Adrenal gland (tissue), 9 donors: ENCODE measurements at regions not wholly inside any gene's neighbourhood (a gene's known extent, or its start where the extent isn't known, plus 50 kb on each side); places are given as distances from the start of the nearest gene placed in this dataset.

Experiments used
- DNase-seq, 7 donors: peaks; one replicate each; pipeline ENCODE4 v3.0.0-alpha.2; 2019 to 2020
- H3K27ac ChIP-seq, 5 donors: fragments of 200-600 bp; sonication (generic) in 4 of 5; 1 replicate in 3 of 5; 2 replicates in 2 of 5; pipeline versions ENCODE4 v1.5.1 to v1.8.0; 2016 to 2020; ENCODE audit warnings: mild to moderate bottlenecking in 1 of 5
- H3K27me3 ChIP-seq: fragments of 200-600 bp; 2 replicates; pipeline ENCODE4 v1.8.0; 2021
- H3K36me3 ChIP-seq, 2 donors: fragments of 200-600 bp; replicated peaks in 1 of 2; 1 replicate in 1 of 2; 2 replicates in 1 of 2; pipeline versions ENCODE4 v1.5.1 to v1.8.0; 2018 to 2022
- H3K4me1 ChIP-seq, 2 donors: fragments of 200-600 bp; replicated peaks in 1 of 2; 1 replicate in 1 of 2; 2 replicates in 1 of 2; pipeline versions ENCODE4 v1.5.1 to v1.8.0; 2018 to 2021
- H3K4me3 ChIP-seq, 4 donors: fragments of 200-600 bp; sonication (generic) in 3 of 4; one replicate each; pipeline ENCODE4 v1.5.1; 2016 to 2018
- H3K9me3 ChIP-seq, 3 donors: fragments of 200-600 bp; sonication (generic) in 1 of 3; replicated peaks in 1 of 3; 1 replicate in 2 of 3; 2 replicates in 1 of 3; pipeline versions ENCODE4 v1.5.1 to v1.8.0; 2016 to 2021
- POLR2A ChIP-seq, 2 donors: fragments of 450-650 bp; IDR thresholded peaks; one replicate each; pipeline ENCODE4 v1.6.1; 2017; ENCODE audit warnings: antibody characterized with exemption in 2 of 2, mild to moderate bottlenecking in 2 of 2, moderate library complexity in 1 of 2
- WGBS, 4 donors: extraction: QIAGEN DNeasy Blood & Tissue Kit in 2 of 4; methylation state at CpG; one replicate each; pipeline versions ENCODE4 v1.1.5 to v1.1.7; 2013 to 2017; 5-methylcytosine and 5-hydroxymethylcytosine counted together
- intact Hi-C, 2 donors: fragments of 100-400 bp; cut with DNase I; formaldehyde crosslinking; loops; one replicate each; pipeline versions ENCODE4 v1.14.1 to v1.15.0; 2022 to 2023
- TF ChIP-seq, protein P1 (sequence below), 6 experiments: fragments of 450-650 bp in 4 of 6; fragments of 200-600 bp in 2 of 6; sonication (generic) in 1 of 6; IDR thresholded peaks; 1 replicate in 5 of 6; 2 replicates in 1 of 6; pipeline versions ENCODE4 v1.5.1 to v1.8.0; 2016 to 2021; ENCODE audit warnings: antibody characterized with exemption in 6 of 6, mild to moderate bottlenecking in 2 of 6, moderate library complexity in 1 of 6
- donor health status: healthy with polysubstance abuse.
- donor health status: Bipolar disorder and iron deficiency.
- donor health status: DM: yes; HTN: yes; CAD: no.
- donor health status: DM: no; HTN: no; CAD: no.
- donor health status: DM: no; HTN: no; CAD: no.

DNA sequence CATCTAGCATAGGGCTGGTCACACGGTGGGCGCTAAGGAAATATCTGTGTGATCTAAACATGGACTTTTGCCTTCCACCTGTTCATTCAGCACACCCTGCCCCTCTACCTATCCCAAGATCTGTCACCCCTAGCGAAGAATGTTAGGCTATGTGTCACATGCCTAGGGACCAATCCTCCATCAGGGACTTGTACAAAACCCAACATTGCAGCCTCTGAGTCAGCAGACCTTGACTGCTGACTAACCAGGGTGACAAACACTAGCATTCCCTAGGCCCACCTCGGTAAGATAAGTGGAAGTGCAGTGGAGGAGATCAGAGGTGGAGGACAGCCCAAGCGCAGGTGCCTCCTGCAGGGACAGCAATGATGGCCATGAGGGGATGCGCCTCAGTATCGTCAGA is 99.2 kb downstream of the SOX11 start:
- H3K36me3 ChIP-seq: no peaks in the 10 kb centered on the region
- intact Hi-C loops: no loop called here
- no peak for DNase-seq
- H3K27ac ChIP-seq: no peak overlapping the region
- H3K27me3 ChIP-seq: no peaks in the 10 kb centered on the region
- whole genome bisulfite sequencing, 4 donors: 74 to 78% (median 77%) methylated on average over 7 of the region's 7 CpGs
- TF ChIP-seq, protein P1, sequence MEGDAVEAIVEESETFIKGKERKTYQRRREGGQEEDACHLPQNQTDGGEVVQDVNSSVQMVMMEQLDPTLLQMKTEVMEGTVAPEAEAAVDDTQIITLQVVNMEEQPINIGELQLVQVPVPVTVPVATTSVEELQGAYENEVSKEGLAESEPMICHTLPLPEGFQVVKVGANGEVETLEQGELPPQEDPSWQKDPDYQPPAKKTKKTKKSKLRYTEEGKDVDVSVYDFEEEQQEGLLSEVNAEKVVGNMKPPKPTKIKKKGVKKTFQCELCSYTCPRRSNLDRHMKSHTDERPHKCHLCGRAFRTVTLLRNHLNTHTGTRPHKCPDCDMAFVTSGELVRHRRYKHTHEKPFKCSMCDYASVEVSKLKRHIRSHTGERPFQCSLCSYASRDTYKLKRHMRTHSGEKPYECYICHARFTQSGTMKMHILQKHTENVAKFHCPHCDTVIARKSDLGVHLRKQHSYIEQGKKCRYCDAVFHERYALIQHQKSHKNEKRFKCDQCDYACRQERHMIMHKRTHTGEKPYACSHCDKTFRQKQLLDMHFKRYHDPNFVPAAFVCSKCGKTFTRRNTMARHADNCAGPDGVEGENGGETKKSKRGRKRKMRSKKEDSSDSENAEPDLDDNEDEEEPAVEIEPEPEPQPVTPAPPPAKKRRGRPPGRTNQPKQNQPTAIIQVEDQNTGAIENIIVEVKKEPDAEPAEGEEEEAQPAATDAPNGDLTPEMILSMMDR (IDR thresholded peaks at IDR 0.05): no peak
- no peak for TF ChIP-seq POLR2A (IDR thresholded peaks at IDR 0.05)
- peaks cover 0 to 7% (median 0%) of the 10 kb centered on the region in 3 donors for H3K9me3 ChIP-seq
- no peaks in the 10 kb centered on the region for H3K4me1 ChIP-seq
- no peak overlapping the region for H3K4me3 ChIP-seq

DNA sequence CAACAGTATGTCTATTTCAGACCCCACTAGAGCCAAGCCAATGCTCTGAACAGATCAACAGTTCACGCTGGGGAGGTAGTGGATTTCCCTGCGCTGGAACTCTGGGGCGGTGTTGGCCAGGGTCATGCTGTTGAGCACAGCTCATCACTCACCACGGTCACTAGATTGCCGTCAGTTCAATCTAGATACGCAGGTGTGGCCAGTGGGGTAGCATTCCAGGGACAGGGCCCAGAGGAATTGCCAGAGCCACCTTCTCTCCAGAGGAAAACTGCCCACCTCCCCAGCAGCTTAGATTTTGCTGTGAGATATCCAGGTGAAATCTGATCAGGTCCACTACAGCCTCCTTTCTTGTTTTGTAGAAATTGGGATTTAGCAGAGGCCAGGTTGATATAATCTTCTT is 101.8 kb downstream of the SOX11 start:
- Histone ChIP-seq H3K36me3 (no peaks in the 10 kb centered on the region), H3K4me1 (no peaks in the 10 kb centered on the region)

DNA sequence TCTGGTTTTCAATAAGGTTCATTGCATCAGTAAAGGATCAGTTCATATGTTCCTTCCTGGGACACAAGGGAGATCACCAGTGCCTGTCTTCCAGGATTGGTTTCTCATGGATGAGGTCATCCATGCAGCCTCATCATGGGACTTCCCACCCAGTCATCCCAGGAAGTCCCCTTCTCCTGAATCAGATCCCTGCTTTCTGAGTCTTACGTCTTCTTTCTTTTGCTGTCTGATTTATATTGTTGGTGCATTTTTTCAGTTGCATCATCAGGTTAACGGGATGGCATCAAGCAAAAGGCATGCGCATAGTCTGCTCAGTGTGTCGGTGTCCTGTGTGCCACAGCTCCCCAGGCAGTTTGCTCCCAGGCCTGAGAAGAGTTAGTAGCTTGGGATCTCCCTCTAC is 105.9 kb downstream of the SOX11 start:
- no peak overlapping the region for H3K27ac ChIP-seq
- 72 to 91% (median 80%) methylated on average over 4 of the region's 4 CpGs for WGBS, 4 donors

More for the DNA sequence above, 101.8 kb downstream of the SOX11 start:
- WGBS, 4 donors: 73 to 78% (median 76%) methylated on average over 5 to 6 of the region's 6 CpGs
- Histone ChIP-seq H3K27ac (no peak overlapping the region), H3K4me3 (no peak overlapping the region), H3K27me3 (no peaks in the 10 kb centered on the region), H3K9me3 (no peaks in the 10 kb centered on the region)
- no peak for TF ChIP-seq POLR2A (IDR thresholded peaks at IDR 0.05)
- TF ChIP-seq, protein P1 (IDR thresholded peaks at IDR 0.05): no peak
- intact Hi-C loops: no loop called here
- DNase-seq: no peak

DNA sequence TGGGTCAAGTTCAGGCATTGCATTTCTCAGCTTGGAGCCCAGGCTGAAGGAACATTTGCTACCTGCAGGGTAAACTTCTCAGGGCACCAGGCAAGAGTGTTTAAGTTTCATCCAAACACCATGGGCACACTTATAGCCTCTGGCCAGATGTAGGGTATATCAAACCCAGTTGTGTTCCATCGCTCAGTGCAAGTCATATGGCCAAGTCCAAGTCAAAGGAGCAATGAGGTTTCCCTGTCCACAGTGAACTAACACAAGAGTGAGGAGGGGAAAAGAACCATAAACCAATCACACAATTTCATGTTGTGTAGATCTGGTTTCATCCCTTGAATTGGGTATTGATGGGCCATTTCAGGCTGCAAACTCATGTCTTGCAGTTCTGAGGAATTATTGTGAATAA is 107.2 kb downstream of the SOX11 start:
- Histone ChIP-seq H3K27me3 (no peaks in the 10 kb centered on the region), H3K9me3 (no peaks in the 10 kb centered on the region), H3K4me1 (no peaks in the 10 kb centered on the region), H3K36me3 (no peaks in the 10 kb centered on the region), H3K27ac (no peak overlapping the region), H3K4me3 (no peak overlapping the region)
- WGBS, 4 donors: 80 to 100% (median 90%) methylated on average over 1 of the region's 1 CpG
- intact Hi-C loops: no loop called here
- DNase-seq: no peak
- no peak for TF ChIP-seq POLR2A (IDR thresholded peaks at IDR 0.05)
- TF ChIP-seq, protein P1 (IDR thresholded peaks at IDR 0.05): no peak

More for the DNA sequence above, 105.9 kb downstream of the SOX11 start:
- TF ChIP-seq, protein P1 (IDR thresholded peaks at IDR 0.05): no peak
- TF ChIP-seq POLR2A (IDR thresholded peaks at IDR 0.05): no peak
- no peaks in the 10 kb centered on the region for H3K9me3 ChIP-seq
- H3K4me3 ChIP-seq: no peak overlapping the region
- no peaks in the 10 kb centered on the region for H3K4me1 ChIP-seq
- intact Hi-C loops: no loop called here
- DNase-seq: no peak
- no peaks in the 10 kb centered on the region for H3K27me3 ChIP-seq
- H3K36me3 ChIP-seq: no peaks in the 10 kb centered on the region
